Activated T-cell treated with anti-CD3 and anti-CD28 coated beads, Interleukin-2, amount 50 U/mL, for 72 hours (primary cell): ENCODE measurements at regions not wholly inside any gene's neighbourhood (a gene's known extent, or its start where the extent isn't known, plus 50 kb on each side); places are given as distances from the start of the nearest gene placed in this dataset.

Experiments used
- ATAC-seq, 2 donors: fragments of 150-1000 bp; cut with Tn5 transposase; replicated peaks in 1 of 2; 2 replicates each; pipeline ENCODE4 v1.10.0; 2021; ENCODE audit warnings: moderate library complexity in 2 of 2, mild to moderate bottlenecking in 1 of 2
- DNase-seq, 2 donors: peaks; one replicate each; pipeline ENCODE4 v3.0.0; 2021 to 2022; ENCODE audit warnings: mixed read lengths in 1 of 2
- H3K27ac Mint-ChIP-seq: one replicate; pipeline ENCODE4 v1.8.0; 2022; ENCODE audit warnings: mild to moderate bottlenecking, moderate library complexity, mixed read lengths
- H3K27me3 Mint-ChIP-seq: one replicate; pipeline ENCODE4 v1.8.0; 2022; ENCODE audit warnings: low read depth, mixed read lengths
- H3K36me3 Mint-ChIP-seq, 2 donors: one replicate each; pipeline ENCODE4 v1.8.0; 2022; ENCODE audit warnings: mixed read lengths in 2 of 2, mild to moderate bottlenecking in 1 of 2; ENCODE audit not compliant: insufficient read depth in 2 of 2
- H3K4me1 Mint-ChIP-seq: one replicate; pipeline ENCODE4 v1.8.0; 2022; ENCODE audit warnings: low read depth, mixed read lengths
- H3K4me3 Mint-ChIP-seq, 2 donors: one replicate each; pipeline ENCODE4 v1.8.0; 2022; ENCODE audit warnings: mild to moderate bottlenecking in 2 of 2, mixed read lengths in 2 of 2, moderate library complexity in 2 of 2
- H3K9me3 Mint-ChIP-seq, 2 donors: one replicate each; pipeline ENCODE4 v1.8.0; 2022; ENCODE audit warnings: mixed read lengths in 2 of 2

GRCh38 chr12:5343711-5344110 is 88.2 kb upstream of the NTF3 start:
- peaks cover 0 to 5% of the 10 kb centered on the region in 2 donors for H3K9me3 Mint-ChIP-seq
- H3K4me1 Mint-ChIP-seq: no peaks in the 10 kb centered on the region
- H3K4me3 Mint-ChIP-seq: no peak overlapping the region
- DNase-seq (no peak), ATAC-seq (no peak)
- H3K36me3 Mint-ChIP-seq: no peaks in the 10 kb centered on the region
- peaks cover 7% of the 10 kb centered on the region for H3K27me3 Mint-ChIP-seq
- no peak overlapping the region for H3K27ac Mint-ChIP-seq

GRCh38 chr12:5344131-5344530 is 87.8 kb upstream of the NTF3 start:
- no peaks in the 10 kb centered on the region for H3K36me3 Mint-ChIP-seq
- no peak overlapping the region for H3K27ac Mint-ChIP-seq
- no peak for ATAC-seq
- no peaks in the 10 kb centered on the region for H3K4me1 Mint-ChIP-seq
- no peak overlapping the region for H3K4me3 Mint-ChIP-seq
- no peak for DNase-seq
- peaks cover 7% of the 10 kb centered on the region for H3K27me3 Mint-ChIP-seq
- peaks cover 0 to 3% of the 10 kb centered on the region in 2 donors for H3K9me3 Mint-ChIP-seq

- H3K27me3 Mint-ChIP-seq: peaks cover 7% of the 10 kb centered on the region
- ATAC-seq: no peak
Observed at GRCh38 chr12:5345534-5345933, 86.4 kb upstream of the NTF3 start.

GRCh38 chr12:5348057-5348456 is 83.9 kb upstream of the NTF3 start:
- Mint-ChIP-seq H3K4me3 (no peak overlapping the region), H3K27me3 (peaks cover 7% of the 10 kb centered on the region), H3K4me1 (no peaks in the 10 kb centered on the region), H3K36me3 (no peaks in the 10 kb centered on the region), H3K27ac (no peak overlapping the region), H3K9me3 (peaks cover 0 to 3% of the 10 kb centered on the region in 2 donors)
- no peak for DNase-seq
- ATAC-seq: no peak

More at GRCh38 chr12:5345534-5345933, 86.4 kb upstream of the NTF3 start:
- no peaks in the 10 kb centered on the region for H3K36me3 Mint-ChIP-seq
- no peak overlapping the region for H3K4me3 Mint-ChIP-seq
- H3K9me3 Mint-ChIP-seq: peaks cover 0 to 3% of the 10 kb centered on the region in 2 donors
- no peak overlapping the region for H3K27ac Mint-ChIP-seq
- no peak for DNase-seq
- no peaks in the 10 kb centered on the region for H3K4me1 Mint-ChIP-seq

GRCh38 chr12:5348491-5348890 is 83.4 kb upstream of the NTF3 start:
- Mint-ChIP-seq H3K27me3 (peaks cover 7% of the 10 kb centered on the region), H3K36me3 (no peaks in the 10 kb centered on the region), H3K9me3 (peaks cover 0 to 3% of the 10 kb centered on the region in 2 donors), H3K4me3 (no peak overlapping the region), H3K27ac (no peak overlapping the region), H3K4me1 (no peaks in the 10 kb centered on the region)
- ATAC-seq: no peak
- no peak for DNase-seq

- Mint-ChIP-seq H3K27ac (no peak overlapping the region), H3K36me3 (no peaks in the 10 kb centered on the region), H3K9me3 (peaks cover 0 to 2% of the 10 kb centered on the region in 2 donors), H3K27me3 (no peaks in the 10 kb centered on the region), H3K4me3 (no peak overlapping the region), H3K4me1 (no peaks in the 10 kb centered on the region)
- ATAC-seq (no peak), DNase-seq (no peak)
Observed at GRCh38 chr12:5364036-5364770, 67.7 kb upstream of the NTF3 start.

- Mint-ChIP-seq H3K9me3 (peaks cover 0 to 2% of the 10 kb centered on the region in 2 donors), H3K27me3 (no peaks in the 10 kb centered on the region), H3K4me3 (no peak overlapping the region), H3K4me1 (no peaks in the 10 kb centered on the region), H3K27ac (no peak overlapping the region), H3K36me3 (no peaks in the 10 kb centered on the region)
- no peak for ATAC-seq
- no peak for DNase-seq
Observed at GRCh38 chr12:5369298-5369697, 62.6 kb upstream of the NTF3 start.

GRCh38 chr12:5371631-5372030 is 60.3 kb upstream of the NTF3 start:
- Mint-ChIP-seq H3K27me3 (no peaks in the 10 kb centered on the region), H3K4me1 (no peaks in the 10 kb centered on the region), H3K27ac (no peak overlapping the region), H3K9me3 (no peaks in the 10 kb centered on the region), H3K4me3 (no peak overlapping the region), H3K36me3 (no peaks in the 10 kb centered on the region)
- ATAC-seq: no peak
- no peak for DNase-seq

- no peak for DNase-seq
- ATAC-seq: no peak
- no peaks in the 10 kb centered on the region for H3K27me3 Mint-ChIP-seq
- H3K27ac Mint-ChIP-seq: no peak overlapping the region
- no peaks in the 10 kb centered on the region for H3K36me3 Mint-ChIP-seq
- no peaks in the 10 kb centered on the region for H3K4me1 Mint-ChIP-seq
- no peak overlapping the region for H3K4me3 Mint-ChIP-seq
- no peaks in the 10 kb centered on the region for H3K9me3 Mint-ChIP-seq
Observed at GRCh38 chr12:5374713-5375112, 57.2 kb upstream of the NTF3 start.

GRCh38 chr12:5375547-5376295 is 56.2 kb upstream of the NTF3 start:
- Mint-ChIP-seq H3K9me3 (no peaks in the 10 kb centered on the region), H3K4me3 (no peak overlapping the region), H3K27me3 (no peaks in the 10 kb centered on the region), H3K36me3 (no peaks in the 10 kb centered on the region), H3K27ac (no peak overlapping the region), H3K4me1 (no peaks in the 10 kb centered on the region)
- no peak for DNase-seq
- no peak for ATAC-seq

GRCh38 chr12:5376591-5377207 is 55.2 kb upstream of the NTF3 start:
- Mint-ChIP-seq H3K27ac (no peak overlapping the region), H3K4me1 (no peaks in the 10 kb centered on the region), H3K27me3 (no peaks in the 10 kb centered on the region), H3K36me3 (no peaks in the 10 kb centered on the region), H3K4me3 (no peak overlapping the region), H3K9me3 (no peaks in the 10 kb centered on the region)
- ATAC-seq (no peak), DNase-seq (no peak)

GRCh38 chr12:5377997-5378592 is 53.8 kb upstream of the NTF3 start:
- Mint-ChIP-seq H3K4me1 (no peaks in the 10 kb centered on the region), H3K27me3 (no peaks in the 10 kb centered on the region), H3K4me3 (no peak overlapping the region), H3K27ac (no peak overlapping the region), H3K9me3 (no peaks in the 10 kb centered on the region), H3K36me3 (no peaks in the 10 kb centered on the region)
- no peak for DNase-seq
- no peak for ATAC-seq
